ENCODE measurements at regions not wholly inside any gene's neighbourhood (a gene's known extent, or its start where the extent isn't known, plus 50 kb on each side); places are given as distances from the start of the nearest gene placed in this dataset.

DNA sequence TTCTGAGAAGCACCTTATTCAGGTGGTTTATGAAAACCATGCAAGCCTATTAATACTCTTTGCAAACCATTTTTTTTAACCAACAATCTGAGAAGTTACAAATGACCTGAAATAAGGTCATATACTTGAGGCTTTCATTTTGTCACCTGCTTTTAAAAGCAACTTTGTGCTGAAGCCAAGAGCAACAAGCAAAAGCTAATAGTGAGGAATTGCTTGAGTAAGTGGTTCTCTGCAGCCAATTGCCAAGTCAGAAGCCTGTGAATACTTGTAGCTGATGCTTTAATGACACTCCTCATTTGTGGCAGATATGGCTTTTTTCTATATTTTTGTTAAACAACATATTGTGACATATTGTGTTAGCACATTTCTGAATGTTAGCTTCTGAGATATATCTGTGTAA, 126.7 kb upstream of the ZNF608 start:
- Mint-ChIP-seq H3K36me3 (ENCODE audit: low read depth) (no peaks in the 10 kb centered on the region), H3K4me1 (no peaks in the 10 kb centered on the region), H3K4me3 (no peak overlapping the region), H3K9me3 (no peaks in the 10 kb centered on the region), H3K27ac (no peak overlapping the region), H3K27me3 (no peaks in the 10 kb centered on the region)
- DNase-seq (no peak), ATAC-seq (ENCODE audit: low read depth) (no peak)
- TF ChIP-seq, protein P1, sequence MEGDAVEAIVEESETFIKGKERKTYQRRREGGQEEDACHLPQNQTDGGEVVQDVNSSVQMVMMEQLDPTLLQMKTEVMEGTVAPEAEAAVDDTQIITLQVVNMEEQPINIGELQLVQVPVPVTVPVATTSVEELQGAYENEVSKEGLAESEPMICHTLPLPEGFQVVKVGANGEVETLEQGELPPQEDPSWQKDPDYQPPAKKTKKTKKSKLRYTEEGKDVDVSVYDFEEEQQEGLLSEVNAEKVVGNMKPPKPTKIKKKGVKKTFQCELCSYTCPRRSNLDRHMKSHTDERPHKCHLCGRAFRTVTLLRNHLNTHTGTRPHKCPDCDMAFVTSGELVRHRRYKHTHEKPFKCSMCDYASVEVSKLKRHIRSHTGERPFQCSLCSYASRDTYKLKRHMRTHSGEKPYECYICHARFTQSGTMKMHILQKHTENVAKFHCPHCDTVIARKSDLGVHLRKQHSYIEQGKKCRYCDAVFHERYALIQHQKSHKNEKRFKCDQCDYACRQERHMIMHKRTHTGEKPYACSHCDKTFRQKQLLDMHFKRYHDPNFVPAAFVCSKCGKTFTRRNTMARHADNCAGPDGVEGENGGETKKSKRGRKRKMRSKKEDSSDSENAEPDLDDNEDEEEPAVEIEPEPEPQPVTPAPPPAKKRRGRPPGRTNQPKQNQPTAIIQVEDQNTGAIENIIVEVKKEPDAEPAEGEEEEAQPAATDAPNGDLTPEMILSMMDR (IDR thresholded peaks at IDR 0.05), result no peak
- intact Hi-C loops (cut with micrococcal nuclease), result no loop called here
- ChIA-PET POLR2A (no interaction called here), CTCF (no interaction called here)

DNA sequence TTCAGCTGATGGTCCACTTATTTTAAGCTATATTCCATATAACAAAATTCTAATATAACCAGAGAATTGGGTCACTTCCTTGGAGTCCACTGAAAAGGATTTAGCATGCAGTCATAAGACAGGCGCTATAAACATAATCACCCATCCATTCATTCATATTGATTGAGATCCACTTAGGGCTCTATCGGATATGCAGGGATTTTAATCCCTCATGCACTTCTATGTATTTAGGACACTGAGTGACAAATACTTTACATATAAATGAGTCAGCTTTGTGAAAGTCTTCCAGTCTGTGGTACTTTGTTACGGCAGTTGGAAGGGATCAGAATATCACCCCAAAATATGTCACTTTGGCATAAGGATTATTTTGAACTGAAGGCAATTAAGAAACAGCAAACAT, 127.3 kb upstream of the ZNF608 start:
- H3K27ac Mint-ChIP-seq, result no peak overlapping the region
- no peak overlapping the region for H3K4me3 Mint-ChIP-seq
- no peak for DNase-seq
- CTCF ChIA-PET, result no interaction called here
- no peaks in the 10 kb centered on the region for H3K27me3 Mint-ChIP-seq
- ATAC-seq (ENCODE audit: low read depth), result no peak
- intact Hi-C loops (cut with micrococcal nuclease), result no loop called here
- POLR2A ChIA-PET, result no interaction called here
- TF ChIP-seq, protein P1 (IDR thresholded peaks at IDR 0.05), result no peak
- H3K4me1 Mint-ChIP-seq, result peaks cover 2% of the 10 kb centered on the region
- H3K36me3 Mint-ChIP-seq (ENCODE audit: low read depth), result no peaks in the 10 kb centered on the region
- H3K9me3 Mint-ChIP-seq, result no peaks in the 10 kb centered on the region

DNA sequence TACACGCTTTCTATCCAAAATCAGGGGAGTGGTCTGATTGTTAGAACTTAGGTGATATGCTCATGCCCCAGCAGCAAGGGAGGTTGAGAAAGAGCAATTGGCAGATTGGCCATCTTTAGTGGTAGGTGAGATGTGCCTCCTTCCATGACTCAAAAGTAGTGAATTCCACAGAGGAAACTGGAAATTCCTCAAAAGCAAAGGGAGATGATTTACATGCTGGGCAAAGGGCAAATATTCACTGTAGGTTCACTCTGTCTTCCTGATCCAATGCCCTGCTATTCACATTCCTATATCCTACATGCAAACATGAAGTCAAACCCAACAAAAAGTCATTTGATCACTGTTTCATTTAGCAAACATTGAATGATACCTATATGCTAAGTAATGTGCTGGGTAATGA, 130.1 kb upstream of the ZNF608 start:
- ATAC-seq (ENCODE audit: low read depth) (no peak), DNase-seq (no peak)
- CTCF ChIA-PET, result no interaction called here
- no peak overlapping the region for H3K27ac Mint-ChIP-seq
- no peaks in the 10 kb centered on the region for H3K27me3 Mint-ChIP-seq
- peaks cover 10% of the 10 kb centered on the region for H3K4me1 Mint-ChIP-seq
- H3K36me3 Mint-ChIP-seq (ENCODE audit: low read depth), result no peaks in the 10 kb centered on the region
- H3K9me3 Mint-ChIP-seq, result no peaks in the 10 kb centered on the region
- intact Hi-C loops (cut with micrococcal nuclease), result no loop called here
- POLR2A ChIA-PET, result no interaction called here
- TF ChIP-seq, protein P1 (IDR thresholded peaks at IDR 0.05), result no peak
- H3K4me3 Mint-ChIP-seq, result no peak overlapping the region

DNA sequence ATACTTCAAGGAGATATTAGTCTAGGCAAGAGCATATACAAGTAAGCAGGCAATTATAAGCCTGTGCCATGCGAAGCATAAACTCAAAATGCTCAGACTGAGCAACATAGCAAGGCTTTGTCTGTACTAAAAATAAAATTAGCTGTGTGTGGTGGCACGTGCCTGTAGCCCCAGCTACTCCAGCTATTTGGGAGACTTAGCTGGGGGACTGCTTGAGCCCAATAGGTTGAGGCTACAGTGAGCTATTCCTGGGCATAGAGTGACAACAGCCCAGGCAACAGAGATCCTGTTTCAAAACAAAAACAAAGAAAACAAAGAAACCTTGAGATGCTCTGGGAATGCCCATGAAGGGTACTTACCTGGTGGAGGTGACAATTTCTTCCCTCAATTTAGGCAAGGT, 130.5 kb upstream of the ZNF608 start:
- TF ChIP-seq, protein P1 (IDR thresholded peaks at IDR 0.05), result no peak
- ATAC-seq (ENCODE audit: low read depth) (no peak), DNase-seq (no peak)
- POLR2A ChIA-PET, result no interaction called here
- H3K27ac Mint-ChIP-seq, result no peak overlapping the region
- H3K4me3 Mint-ChIP-seq, result no peak overlapping the region
- H3K36me3 Mint-ChIP-seq (ENCODE audit: low read depth), result no peaks in the 10 kb centered on the region
- H3K4me1 Mint-ChIP-seq, result peaks cover 10% of the 10 kb centered on the region
- intact Hi-C loops (cut with micrococcal nuclease), result no loop called here
- no peaks in the 10 kb centered on the region for H3K9me3 Mint-ChIP-seq
- CTCF ChIA-PET, result no interaction called here
- no peaks in the 10 kb centered on the region for H3K27me3 Mint-ChIP-seq

- no peak for DNase-seq
- TF ChIP-seq, protein P1 (IDR thresholded peaks at IDR 0.05), result no peak
- ChIA-PET POLR2A (no interaction called here), CTCF (no interaction called here)
- intact Hi-C loops (cut with micrococcal nuclease), result no loop called here
- no peak for ATAC-seq (ENCODE audit: low read depth)
- Mint-ChIP-seq H3K9me3 (no peaks in the 10 kb centered on the region), H3K4me3 (no peak overlapping the region), H3K36me3 (ENCODE audit: low read depth) (no peaks in the 10 kb centered on the region), H3K27ac (no peak overlapping the region), H3K27me3 (no peaks in the 10 kb centered on the region), H3K4me1 (peaks cover 10% of the 10 kb centered on the region)
Observed at GRCh38 chr5:124877501-124878146, 131.2 kb upstream of the ZNF608 start.
